Stimulated activated CD4-positive, alpha-beta T cell treated with anti-CD3 and anti-CD28 coated beads, Interleukin-1b, Interleukin-23, amount 100 ng/mL, for 1 hour (primary cell): ENCODE measurements at regions not wholly inside any gene's neighbourhood (a gene's known extent, or its start where the extent isn't known, plus 50 kb on each side); places are given as distances from the start of the nearest gene placed in this dataset.

Experiments
- DNase-seq, 2 donors: peaks; one replicate each; pipeline ENCODE4 v3.0.0-alpha.2; 2020; ENCODE audit warnings: low read depth in 2 of 2

DNA sequence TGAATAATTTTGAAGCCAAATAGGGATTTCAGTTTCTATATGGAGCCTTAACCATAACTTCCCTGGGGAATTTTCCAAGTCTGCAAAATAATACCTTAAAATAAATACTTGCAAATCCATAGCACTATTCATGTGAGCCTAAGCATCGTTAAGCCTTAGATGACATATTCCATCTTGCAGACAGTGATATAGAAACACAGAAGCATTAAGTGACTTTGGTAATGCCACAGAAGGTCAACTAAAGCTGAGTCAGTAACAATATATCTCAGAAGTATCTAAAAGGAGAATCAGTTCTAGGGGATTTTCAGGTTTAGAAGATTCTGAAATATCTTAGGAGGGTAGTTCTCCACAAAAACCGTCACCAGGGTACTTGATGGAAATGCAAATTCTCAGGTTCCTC, 163.4 kb upstream of the COL1A2 start:
- no peak for DNase-seq

DNA sequence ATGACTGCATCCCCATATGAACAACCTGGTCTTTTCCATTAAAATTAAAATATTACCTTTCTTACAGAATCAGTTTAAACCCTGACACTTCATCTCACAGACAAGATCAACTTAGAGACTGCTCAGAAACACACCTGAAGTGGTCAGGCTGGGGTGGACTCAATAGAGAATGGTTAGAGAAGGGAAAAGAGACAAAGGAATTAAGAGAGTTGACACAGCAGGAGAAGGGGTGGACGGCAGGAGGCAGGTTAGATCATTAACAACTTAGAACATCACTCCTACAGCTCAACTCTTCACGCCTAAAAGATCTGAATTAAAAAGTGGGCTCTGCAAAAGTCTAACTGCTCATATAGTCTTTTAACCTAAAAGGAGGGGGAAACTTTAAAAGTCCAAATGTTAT, 157.7 kb upstream of the COL1A2 start:
- no peak for DNase-seq

DNA sequence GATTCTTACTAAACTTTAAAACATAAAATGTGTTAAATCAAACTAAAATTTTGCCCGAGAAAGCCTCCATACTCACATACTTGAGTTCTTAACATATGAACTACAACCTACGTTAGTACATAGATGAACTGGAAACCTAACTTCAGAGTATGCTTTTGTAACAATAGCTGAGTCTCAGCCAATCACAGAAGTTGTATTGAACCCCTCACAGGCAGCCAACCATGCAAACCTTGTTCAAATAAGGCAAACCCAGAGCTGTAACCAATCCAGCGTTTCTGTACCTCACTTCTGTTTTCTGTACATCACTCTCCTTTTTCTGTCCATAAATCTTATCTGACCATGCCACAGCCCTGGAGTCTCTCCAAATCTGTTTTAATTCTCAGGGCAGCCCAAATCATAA, 157.3 kb upstream of the COL1A2 start:
- no peak for DNase-seq

DNA sequence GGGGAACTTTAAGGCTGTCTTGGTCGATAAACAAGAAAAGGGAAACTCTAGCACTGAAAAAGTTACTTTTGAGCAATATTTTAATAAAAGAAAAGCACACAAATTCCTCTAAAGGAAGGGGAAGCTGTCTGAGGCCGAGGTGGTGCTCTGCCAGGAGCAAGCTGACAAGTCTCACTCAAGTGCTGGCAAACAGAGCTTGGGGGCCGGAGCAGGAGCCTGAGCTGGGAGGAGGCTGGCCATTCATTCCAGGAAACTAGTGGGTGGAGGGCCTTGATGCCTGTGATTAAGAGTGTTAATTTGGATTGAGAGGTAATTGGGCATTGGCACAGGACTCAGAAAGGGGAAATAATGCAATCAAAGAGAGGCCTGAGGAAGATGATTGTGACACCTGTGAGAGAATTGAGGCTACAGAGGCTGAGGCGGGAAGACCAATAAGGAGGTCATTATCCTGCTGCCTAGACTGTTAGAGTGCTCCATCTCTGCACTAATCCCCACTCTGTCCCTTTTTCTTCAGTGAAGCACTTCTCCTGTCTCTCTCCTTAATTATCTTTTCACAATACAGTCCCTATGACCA, 154.9 kb upstream of the COL1A2 start:
- DNase-seq: no peak

DNA sequence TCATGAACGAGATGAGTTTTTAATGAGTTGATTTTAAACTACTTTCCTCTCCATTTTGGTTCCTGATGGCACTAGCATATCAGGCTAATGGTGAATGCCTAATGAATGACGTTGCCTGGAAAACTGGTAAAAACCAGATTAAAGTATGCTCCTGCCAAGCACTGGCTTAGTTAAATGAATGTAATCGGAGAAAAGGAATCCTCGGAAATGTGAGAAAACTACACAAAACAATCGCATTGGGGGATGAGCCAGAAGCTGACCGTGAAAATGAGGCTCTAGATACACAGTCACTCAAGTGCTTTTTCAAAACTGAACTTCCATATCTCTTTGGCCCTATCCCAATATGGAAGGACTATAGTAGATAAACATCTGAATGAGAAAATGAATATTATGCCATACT, 153.8 kb upstream of the COL1A2 start:
- no peak for DNase-seq

DNA sequence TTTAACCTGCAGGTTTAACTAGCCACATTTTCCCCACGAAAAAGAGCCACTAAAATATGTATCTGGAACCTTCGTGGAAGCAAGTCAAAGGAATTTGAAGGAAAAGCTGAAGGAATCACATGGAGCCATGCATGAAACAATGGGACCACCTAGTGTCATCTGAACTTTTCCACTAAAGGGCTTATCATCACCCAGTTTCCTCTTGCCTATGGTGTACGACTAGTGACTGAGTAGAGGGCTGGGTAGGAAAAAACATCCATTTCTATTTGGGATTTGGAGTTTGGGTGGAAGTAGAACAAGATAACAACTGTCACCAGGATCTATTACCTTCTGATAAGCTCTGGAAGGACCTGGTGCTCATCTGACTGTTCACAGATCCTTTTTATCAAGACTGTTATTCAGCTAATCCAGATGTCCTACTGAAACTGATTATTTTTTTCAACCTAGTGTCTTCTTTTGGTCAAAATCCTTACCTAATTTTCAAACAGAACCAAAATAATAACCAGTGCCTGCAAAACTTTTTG, 153.2 kb upstream of the COL1A2 start:
- DNase-seq: no peak

DNA sequence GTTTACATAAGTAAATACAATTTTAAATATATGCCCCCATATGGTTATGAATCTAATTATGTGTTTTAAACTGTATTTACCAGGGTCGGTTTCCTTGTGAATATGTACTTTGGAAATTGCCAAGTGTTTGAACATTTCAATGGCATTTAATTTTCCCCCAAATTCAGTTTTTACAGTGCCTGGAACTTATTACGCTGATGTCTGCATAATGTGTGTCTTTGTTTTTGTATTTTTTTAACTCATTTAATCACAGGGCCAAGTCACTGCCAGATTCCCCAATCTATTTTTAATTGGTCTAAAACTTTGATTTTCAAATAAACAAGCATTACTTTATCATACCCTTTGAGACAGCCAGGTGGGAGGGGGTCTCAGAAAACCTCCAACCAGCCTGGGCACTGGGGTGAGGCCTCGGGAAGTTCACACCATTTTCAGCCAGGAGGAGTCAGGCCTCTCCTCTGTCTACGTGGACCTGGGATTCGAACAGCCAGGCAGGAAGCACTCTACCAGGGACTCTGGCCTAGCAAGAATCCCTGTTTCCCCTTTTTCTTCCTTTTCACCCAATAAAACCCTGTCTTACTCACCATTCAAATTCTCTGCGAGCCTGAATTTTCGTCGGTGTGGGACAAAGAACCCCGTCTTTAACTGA, 151.5 kb upstream of the COL1A2 start:
- DNase-seq: no peak

DNA sequence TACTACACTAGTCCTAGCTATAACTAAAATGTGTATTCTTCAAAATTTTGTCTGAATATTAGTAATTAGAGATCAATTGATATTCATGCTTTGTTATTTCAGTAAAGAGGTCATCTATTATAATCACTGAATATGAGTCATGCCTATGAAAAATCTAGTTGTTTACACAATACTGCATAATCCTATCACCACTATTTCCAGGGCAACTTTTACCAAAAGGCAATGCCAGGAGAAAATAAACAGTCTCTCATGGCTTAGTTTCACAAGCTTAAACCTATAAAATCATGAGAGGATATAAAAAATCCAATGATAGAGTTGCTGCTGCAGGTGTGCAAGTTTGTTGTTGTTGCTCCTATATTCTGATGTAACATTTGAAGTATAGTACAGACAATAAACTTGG, 149.9 kb upstream of the COL1A2 start:
- DNase-seq: no peak

DNA sequence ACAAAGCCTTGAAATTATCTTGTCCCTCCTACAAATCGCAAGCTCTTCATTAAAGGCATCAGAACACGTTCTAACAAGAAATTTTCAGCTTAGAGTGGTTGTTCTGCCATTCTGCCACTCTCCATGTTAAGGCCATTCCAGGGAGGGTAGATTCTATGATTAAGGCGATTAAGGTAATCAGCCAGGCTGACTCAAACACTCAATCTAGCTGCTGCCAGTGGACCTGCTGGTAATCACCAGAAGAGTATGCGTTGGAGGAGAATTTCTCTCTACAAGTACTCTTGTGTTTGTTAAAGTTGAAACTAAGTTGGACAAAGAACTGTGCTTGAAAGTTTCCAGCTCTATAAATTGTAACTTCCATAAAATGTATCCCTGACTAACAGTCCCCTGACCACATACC, 149.2 kb upstream of the COL1A2 start:
- no peak for DNase-seq

DNA sequence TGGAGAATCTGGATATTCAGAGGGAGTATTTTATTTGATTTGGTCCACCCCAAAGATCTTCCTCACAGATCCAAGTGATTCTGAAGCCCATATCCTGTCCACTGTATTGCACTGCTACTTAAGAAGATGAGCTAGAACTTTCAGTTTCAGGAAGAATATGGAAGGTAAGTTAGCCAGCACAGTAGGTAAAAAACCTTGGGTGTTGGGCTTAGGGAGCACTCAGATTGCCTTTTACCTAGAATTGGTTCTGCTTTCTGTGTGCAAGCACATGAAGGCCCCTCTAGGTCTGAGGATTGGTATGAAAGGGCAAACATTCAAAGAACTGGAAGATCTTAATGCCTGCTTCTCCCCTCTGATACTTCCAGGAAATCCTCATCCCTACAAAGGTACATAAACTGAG, 146.7 kb upstream of the COL1A2 start:
- no peak for DNase-seq

DNA sequence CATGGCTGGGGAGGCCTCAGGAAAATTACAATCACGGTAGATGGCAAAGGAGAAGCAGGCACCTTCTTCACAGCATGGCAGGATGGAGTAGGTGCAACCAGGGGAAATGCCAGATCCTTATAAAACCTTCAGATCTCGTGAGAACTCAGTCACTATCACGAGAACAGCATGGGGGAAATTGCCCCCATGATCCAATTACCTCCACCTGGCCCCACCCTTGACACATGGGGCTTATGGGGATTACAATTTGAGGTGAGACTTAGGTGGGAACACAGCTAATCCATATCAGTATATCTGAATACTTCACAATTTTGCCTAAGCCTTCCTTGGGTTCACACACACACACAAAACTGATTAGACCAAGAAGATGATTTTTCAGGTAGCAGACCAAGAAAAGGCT, 145.1 kb upstream of the COL1A2 start:
- DNase-seq: no peak

DNA sequence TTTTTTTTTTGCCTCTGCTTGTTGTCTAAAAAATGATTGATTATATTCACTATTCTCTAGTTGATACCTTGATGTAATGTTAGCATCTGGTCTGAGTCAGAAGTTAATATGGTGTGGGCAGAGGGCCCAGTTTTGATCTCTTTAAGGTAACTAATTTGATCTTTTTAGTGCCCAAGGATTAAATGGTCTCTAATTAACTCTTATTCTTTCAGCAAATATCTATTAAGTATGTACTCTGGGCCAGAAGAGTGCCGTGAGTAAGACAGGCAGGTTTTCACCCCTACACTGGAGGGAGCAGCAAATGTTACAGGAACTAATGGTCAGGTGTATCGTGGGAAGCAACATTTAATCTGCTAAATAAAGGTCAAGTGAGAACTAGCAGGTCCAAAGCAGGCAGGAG, 144.6 kb upstream of the COL1A2 start:
- DNase-seq: no peak

DNA sequence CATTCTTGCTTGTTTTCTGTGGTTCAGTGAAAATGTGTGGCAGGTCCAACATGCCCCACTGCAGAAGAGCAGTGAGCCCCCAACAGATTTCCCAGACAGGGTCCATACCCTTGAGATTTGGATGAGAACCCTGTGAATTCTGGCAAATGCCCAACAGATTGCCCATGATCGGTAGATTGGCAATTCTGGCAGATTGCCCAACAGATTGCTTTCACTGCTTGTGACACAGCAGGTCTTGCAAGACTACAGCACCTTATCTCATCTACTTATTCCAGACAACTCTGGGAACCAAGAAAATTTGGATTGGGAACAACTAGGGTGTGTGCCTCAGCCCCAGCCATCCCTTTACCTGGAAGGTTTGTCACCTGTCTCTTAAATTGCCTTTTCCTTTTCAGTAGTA, 143.7 kb upstream of the COL1A2 start:
- no peak for DNase-seq

DNA sequence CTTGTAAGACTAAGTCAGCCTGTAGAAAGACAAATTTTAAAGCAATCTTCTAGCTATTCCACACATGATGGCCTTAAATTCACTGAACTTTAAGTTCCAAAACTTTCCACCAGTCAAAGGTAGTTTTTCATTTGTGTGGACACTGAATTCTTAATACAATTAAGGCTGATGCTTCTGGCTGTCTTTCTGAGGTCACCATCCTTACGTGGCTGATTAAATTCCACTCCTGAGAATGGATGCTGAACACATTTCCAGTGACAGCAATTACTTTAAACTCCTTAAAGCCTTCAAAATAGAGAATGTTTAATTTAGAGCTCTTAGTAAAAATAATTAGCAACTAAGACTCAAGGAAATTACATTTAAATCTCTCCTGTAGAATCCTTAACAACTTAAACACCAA, 142.6 kb upstream of the COL1A2 start:
- no peak for DNase-seq

DNA sequence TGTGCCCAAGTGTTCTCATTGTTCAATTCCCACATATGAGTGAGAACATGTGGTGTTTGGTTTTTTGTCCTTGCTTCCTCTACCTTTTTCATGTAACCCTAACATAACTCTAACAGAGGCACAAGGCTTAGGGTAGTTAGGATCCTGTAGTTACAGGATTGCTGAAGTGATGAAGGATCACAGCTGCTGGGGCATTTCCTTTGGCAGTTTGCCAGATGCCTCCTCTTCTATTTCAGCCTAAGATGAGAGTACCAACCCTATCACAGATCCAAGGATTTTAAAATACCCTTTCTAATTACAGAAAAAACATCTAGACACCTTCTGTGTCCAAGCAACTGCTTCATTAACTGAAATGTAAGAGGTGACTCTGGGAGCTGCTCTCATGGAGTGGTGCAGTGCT, 141.7 kb upstream of the COL1A2 start:
- no peak for DNase-seq

DNA sequence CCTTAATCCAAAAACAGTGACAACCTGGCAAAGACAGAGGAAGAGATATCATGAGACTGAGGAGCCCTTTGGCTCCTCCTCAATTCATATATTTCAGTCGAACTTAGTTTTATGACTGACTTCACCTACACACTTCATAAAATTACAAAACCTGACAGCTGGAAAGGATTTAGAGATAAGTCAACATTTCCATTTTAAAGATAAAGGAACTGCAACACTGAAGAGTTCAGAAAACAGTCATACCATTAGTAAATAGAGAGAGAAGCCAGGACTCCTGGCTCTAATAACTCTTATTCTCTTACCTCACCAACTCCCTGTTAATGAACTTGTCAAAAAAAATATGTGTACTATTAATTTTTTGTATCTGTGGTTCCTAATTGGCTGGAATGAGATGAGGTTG, 141.0 kb upstream of the COL1A2 start:
- no peak for DNase-seq

DNA sequence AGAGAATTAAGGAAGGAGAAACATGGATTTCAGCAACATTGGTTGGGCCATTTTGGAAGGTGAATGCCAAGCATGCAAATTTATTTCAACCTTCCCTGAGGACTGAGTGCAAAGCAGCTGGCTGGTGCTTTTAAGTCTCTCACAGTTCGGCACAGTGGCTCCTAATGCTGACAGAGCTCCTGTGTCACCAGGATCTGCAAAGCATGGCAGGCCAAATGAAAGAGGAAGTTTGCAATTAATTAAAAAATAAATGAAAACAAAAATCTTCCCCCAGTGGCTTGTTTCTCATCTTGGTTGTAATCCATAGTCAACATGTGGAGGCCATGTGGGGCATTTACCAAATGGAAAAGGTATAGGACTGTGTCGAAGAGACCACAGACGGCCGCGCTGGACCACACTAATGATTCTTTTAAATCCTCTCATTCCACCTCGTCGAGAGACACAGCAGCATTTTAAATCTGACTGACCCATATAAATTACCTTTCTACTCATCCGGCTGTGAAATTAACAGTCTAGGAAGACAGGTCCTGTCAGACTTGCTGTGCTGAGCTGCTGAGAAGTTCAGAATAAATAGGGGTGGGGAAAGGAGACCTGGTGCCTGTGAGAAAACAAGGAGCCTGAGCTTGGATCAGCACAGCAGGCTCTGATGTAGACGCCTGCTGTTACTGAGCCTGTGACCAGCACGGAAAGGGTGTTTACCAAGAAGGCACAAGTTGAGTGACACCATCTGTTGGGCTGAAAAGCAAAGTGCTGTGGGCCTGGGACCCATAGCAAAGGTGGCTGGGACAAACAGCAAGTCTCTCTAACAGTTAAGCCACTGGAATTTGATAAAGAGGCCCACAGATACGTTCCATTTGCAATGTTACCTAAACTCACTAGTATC, 136.0 kb upstream of the COL1A2 start:
- DNase-seq: no peak

DNA sequence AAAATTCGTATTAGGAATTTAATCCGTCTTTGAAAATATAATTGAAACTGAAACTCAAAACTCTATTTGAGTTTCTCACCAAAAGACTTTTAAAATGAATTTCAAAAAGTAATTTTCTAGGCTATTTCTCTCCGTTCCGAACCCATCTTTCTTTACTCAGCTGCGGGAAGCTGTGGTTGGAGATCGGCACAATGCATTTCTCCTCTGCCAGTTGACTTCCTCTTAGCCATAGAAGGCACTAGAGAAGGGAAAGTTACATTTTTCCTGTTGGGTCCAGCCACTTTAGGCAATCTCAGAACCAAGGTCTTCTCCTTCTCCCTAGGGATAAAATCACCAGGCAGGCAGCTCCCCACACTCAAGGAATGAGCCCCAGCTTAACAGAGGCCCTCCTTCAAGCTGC, 133.6 kb upstream of the COL1A2 start:
- no peak for DNase-seq

DNA sequence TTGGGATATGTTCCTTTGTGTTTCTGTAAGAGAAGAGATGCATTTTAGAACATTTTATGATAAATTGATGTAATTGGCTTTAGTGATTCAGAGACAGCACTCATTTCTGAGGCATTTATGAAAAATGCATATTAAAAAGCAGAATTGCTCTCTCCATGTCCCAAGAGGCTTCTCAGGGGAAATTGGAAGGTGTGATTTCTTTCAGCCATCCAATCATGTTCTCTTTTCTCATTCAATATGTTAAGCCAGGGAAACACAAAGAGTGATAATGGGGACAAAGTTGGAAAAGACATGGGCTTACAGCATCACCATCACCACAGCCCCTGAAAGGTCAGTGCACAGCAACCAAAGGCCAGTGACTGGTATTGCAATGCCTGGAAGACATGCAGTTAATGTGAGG, 129.9 kb upstream of the COL1A2 start:
- DNase-seq: no peak

DNA sequence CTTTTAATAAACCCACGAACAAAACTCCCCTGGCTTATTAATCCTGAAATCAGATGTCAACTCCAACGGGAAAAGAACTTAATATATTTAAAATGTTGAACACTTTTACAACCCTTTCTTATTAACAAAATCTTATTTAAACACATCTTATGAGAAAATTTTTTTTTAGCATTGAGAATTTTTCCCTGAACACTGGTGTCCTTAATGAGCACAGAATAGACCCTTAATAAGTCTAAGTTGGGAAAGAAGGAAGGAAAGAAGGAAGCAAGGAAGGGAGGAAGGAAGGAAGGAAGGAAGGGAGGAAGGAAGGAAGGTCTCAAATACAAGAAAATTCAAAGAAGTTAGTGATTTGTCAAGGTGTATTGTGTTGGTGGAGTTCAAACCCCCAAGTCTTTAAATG, 129.2 kb upstream of the COL1A2 start:
- DNase-seq: no peak

DNA sequence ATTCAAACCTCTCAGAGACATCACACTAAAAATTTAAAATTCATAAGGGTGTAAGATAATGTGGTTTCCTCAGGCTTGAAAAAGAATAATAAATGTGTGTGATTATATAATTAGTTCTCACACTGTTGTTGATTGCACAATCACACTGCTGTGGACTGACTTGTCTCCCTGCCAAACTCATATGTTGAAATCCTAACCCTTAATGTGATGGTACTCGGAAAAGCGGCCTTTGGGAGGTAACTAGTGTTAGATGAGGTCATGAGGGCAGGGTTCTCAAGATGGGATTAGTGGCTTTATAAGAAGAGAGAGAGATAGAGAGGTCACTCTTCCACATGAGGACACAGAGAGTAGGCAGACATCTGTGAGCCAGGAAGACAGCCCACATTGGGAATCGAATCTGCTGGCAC, 128.5 kb upstream of the COL1A2 start:
- no peak for DNase-seq

DNA sequence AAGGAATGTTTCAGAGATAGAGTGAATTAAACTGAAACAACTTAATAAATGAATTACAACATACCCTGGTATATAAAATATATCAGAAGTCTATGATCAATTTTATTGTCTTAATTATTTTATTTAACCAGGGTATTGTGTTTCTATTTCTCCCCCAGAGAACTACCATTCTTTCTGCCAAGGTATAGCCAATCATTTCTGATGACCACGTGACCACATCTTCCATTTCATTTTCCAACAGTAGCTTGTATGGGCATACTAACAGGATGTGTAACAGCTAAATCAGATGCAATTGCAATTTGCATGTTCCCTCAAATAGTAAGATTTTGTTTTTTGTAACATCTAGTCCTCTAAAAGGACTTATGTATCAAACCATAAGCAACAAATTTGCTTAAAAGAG, 123.9 kb upstream of the COL1A2 start:
- no peak for DNase-seq
